T47D (cell line): ENCODE measurements at regions not wholly inside any gene's neighbourhood (a gene's known extent, or its start where the extent isn't known, plus 50 kb on each side); places are given as distances from the start of the nearest gene placed in this dataset.
"Not testable (repeated sequence)": the region's sequence is repeated elsewhere in the genome, so short reads cannot be mapped to it uniquely, and the experiment has no call there.

Experiments used
- DNase-seq, 2 experiments: peaks; one replicate each; pipeline versions ENCODE4 v3.0.0 to v3.0.0-alpha.2; 2011 to 2012; ENCODE audit warnings: low read depth in 1 of 2, low spot score in 1 of 2
- JUND ChIP-seq: IDR thresholded peaks from 2 replicates; pipeline ENCODE4 v1.6.1; 2012; ENCODE audit warnings: low read depth
- in situ Hi-C: cut with HindIII; loops from 2 replicates; pipeline ENCODE4 v1.10.0; 2016; ENCODE audit warnings: low sequenced_read_pairs, low pct_unique_long_range_greater_than_20kb

GRCh38 chr1:104329278-104329677 lies 579.6 kb downstream of the AMY1C start:
- in situ Hi-C loops, result no loop called here
- no peak for DNase-seq
- TF ChIP-seq JUND, result no peak

GRCh38 chr1:104331763-104332162 lies 582.1 kb downstream of the AMY1C start:
- no peak for DNase-seq
- in situ Hi-C loops, result no loop called here
- TF ChIP-seq JUND, result no peak

GRCh38 chr1:104337927-104338326 lies 588.2 kb downstream of the AMY1C start:
- in situ Hi-C loops, DNase-seq: not testable (repeated sequence)

GRCh38 chr1:104341944-104342343 lies 592.2 kb downstream of the AMY1C start:
- in situ Hi-C loops, result no loop called here
- DNase-seq, result no peak
- TF ChIP-seq JUND, result no peak

- in situ Hi-C loops, result no loop called here
- no peak for TF ChIP-seq JUND
- no peak for DNase-seq
Measured at GRCh38 chr1:104348277-104348676, 598.6 kb downstream of the AMY1C start.

- TF ChIP-seq JUND, result no peak
- in situ Hi-C loops, result no loop called here
- DNase-seq, result no peak
Measured at GRCh38 chr1:104353580-104353979, 603.9 kb downstream of the AMY1C start.

- TF ChIP-seq JUND, result no peak
- DNase-seq, result no peak
- in situ Hi-C loops, result no loop called here
Measured at GRCh38 chr1:104358086-104358485, 608.4 kb downstream of the AMY1C start.

GRCh38 chr1:104358621-104359020 lies 608.9 kb downstream of the AMY1C start:
- in situ Hi-C loops, result no loop called here
- no peak for DNase-seq
- no peak for TF ChIP-seq JUND

GRCh38 chr1:104378414-104378813 lies 628.7 kb downstream of the AMY1C start:
- in situ Hi-C loops, result no loop called here
- no peak for TF ChIP-seq JUND
- DNase-seq, result no peak

- in situ Hi-C loops, result no loop called here
- no peak for TF ChIP-seq JUND
- DNase-seq, result no peak
Measured at GRCh38 chr1:104380003-104380402, 630.3 kb downstream of the AMY1C start.

GRCh38 chr1:104387716-104388508 lies 638.2 kb downstream of the AMY1C start:
- no peak for TF ChIP-seq JUND
- DNase-seq, result peak in 1 of 2 experiments; percentile 67
- in situ Hi-C loops, result no loop called here

- DNase-seq, result no peak
- TF ChIP-seq JUND, result no peak
- in situ Hi-C loops, result no loop called here
Measured at GRCh38 chr1:104392552-104392951, 642.9 kb downstream of the AMY1C start.

GRCh38 chr1:104402178-104402577 lies 652.5 kb downstream of the AMY1C start:
- in situ Hi-C loops, result no loop called here
- TF ChIP-seq JUND, result no peak
- no peak for DNase-seq

GRCh38 chr1:104403883-104404282 lies 654.2 kb downstream of the AMY1C start:
- in situ Hi-C loops, result no loop called here
- DNase-seq, result no peak
- TF ChIP-seq JUND, result no peak
